C4-2B (cell line): ENCODE measurements at regions not wholly inside any gene's neighbourhood (a gene's known extent, or its start where the extent isn't known, plus 50 kb on each side); places are given as distances from the start of the nearest gene placed in this dataset.

Experiments used
- ZFX ChIP-seq: fragments of 450-650 bp; IDR thresholded peaks from 2 replicates; pipeline ENCODE4 v1.6.1; 2017
- TF ChIP-seq, protein P1 (sequence below): fragments of 450-650 bp; conservative IDR thresholded peaks from 2 replicates; pipeline ENCODE4 v1.5.1; 2017; ENCODE audit warnings: mild to moderate bottlenecking

GRCh38 chr12:18192119-18192518 lies 69.2 kb upstream of the PIK3C2G start:
- TF ChIP-seq, protein P1, sequence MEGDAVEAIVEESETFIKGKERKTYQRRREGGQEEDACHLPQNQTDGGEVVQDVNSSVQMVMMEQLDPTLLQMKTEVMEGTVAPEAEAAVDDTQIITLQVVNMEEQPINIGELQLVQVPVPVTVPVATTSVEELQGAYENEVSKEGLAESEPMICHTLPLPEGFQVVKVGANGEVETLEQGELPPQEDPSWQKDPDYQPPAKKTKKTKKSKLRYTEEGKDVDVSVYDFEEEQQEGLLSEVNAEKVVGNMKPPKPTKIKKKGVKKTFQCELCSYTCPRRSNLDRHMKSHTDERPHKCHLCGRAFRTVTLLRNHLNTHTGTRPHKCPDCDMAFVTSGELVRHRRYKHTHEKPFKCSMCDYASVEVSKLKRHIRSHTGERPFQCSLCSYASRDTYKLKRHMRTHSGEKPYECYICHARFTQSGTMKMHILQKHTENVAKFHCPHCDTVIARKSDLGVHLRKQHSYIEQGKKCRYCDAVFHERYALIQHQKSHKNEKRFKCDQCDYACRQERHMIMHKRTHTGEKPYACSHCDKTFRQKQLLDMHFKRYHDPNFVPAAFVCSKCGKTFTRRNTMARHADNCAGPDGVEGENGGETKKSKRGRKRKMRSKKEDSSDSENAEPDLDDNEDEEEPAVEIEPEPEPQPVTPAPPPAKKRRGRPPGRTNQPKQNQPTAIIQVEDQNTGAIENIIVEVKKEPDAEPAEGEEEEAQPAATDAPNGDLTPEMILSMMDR: no peak
- no peak for TF ChIP-seq ZFX
